H1 (cell line): ENCODE measurements at regions not wholly inside any gene's neighbourhood (a gene's known extent, or its start where the extent isn't known, plus 50 kb on each side); places are given as distances from the start of the nearest gene placed in this dataset.

Experiments
- CTCF ChIA-PET: fragments of 300-600 bp; sonication (Branson Sonifier 250); formaldehyde crosslinking; loops from one replicate; lab custom pipeline; 2021; ENCODE audit not compliant: partially characterized antibody; lab: Charles Lee
- POLR2A ChIA-PET: fragments of 300-600 bp; sonication (Branson Sonifier 250); formaldehyde crosslinking; loops from one replicate; lab custom pipeline; 2021; ENCODE audit warnings: inconsistent platforms; ENCODE audit not compliant: partially characterized antibody; lab: Charles Lee
- DNase-seq, 2 experiments: peaks; one replicate each; pipeline versions ENCODE4 v3.0.0 to v3.0.0-alpha.2; 2010 to 2022; ENCODE audit warnings: low spot score in 2 of 2, low read depth in 1 of 2, mixed read lengths in 1 of 2
- FAIRE-seq: peaks from 2 replicates; lab custom pipeline; 2011; peaks lifted over from hg19 to GRCh38; lab: Jason Lieb, UNC
- H2AFZ ChIP-seq: 2 replicates; pipeline ENCODE4 v1.8.1; 2012; ENCODE audit warnings: low read length, inconsistent platforms
- H2AK5ac ChIP-seq: 2 replicates; pipeline ENCODE4 v1.6.1; 2013; ENCODE audit warnings: low read depth, low read length
- H2BK120ac ChIP-seq: replicated peaks from 2 replicates; pipeline ENCODE3; 2013; ENCODE audit warnings: low read depth, low read length, inconsistent platforms
- H2BK12ac ChIP-seq: 2 replicates; pipeline ENCODE4 v1.6.1; 2013; ENCODE audit warnings: low read depth, low read length
- H2BK15ac ChIP-seq: 2 replicates; pipeline ENCODE4 v1.6.1; 2013; ENCODE audit warnings: low read length
- H2BK20ac ChIP-seq: 2 replicates; pipeline ENCODE4 v1.6.1; 2013; ENCODE audit warnings: low read length
- H2BK5ac ChIP-seq: 2 replicates; pipeline ENCODE4 v1.6.1; 2013; ENCODE audit warnings: low read depth, low read length
- H3K14ac ChIP-seq: 2 replicates; pipeline ENCODE4 v1.6.1; 2013; ENCODE audit warnings: inconsistent platforms; ENCODE audit not compliant: insufficient read length
- H3K18ac ChIP-seq: 2 replicates; pipeline ENCODE4 v1.6.1; 2013; ENCODE audit warnings: low read length; ENCODE audit errors: extremely low read depth
- H3K23ac ChIP-seq: 2 replicates; pipeline ENCODE4 v1.6.1; 2013; ENCODE audit warnings: inconsistent platforms; ENCODE audit not compliant: insufficient read length
- H3K23me2 ChIP-seq: 2 replicates; pipeline ENCODE4 v1.6.1; 2013; ENCODE audit warnings: low read depth, low read length
- H3K27ac ChIP-seq: 2 replicates; pipeline ENCODE4 v1.6.1; 2011; ENCODE audit warnings: low read depth, low read length, inconsistent platforms
- H3K27me3 ChIP-seq, 4 experiments: replicated peaks in 1 of 4; 1 replicate in 1 of 4; 2 replicates in 3 of 4; pipeline versions ENCODE4 v1.6.1 to v1.8.1; 2011 to 2013; ENCODE audit warnings: low read length in 3 of 4, mild to moderate bottlenecking in 3 of 4, inconsistent platforms in 2 of 4, mixed read lengths in 2 of 4, moderate library complexity in 1 of 4; ENCODE audit not compliant: control insufficient read depth in 3 of 4, insufficient read depth in 3 of 4; ENCODE audit errors: extremely low read depth in 1 of 4
- H3K36me3 ChIP-seq, 4 experiments: 2 replicates each; pipeline versions ENCODE4 v1.6.1 to v1.8.1; 2011 to 2013; ENCODE audit warnings: mild to moderate bottlenecking in 4 of 4, low read length in 3 of 4, moderate library complexity in 2 of 4, control low read depth in 1 of 4, inconsistent platforms in 1 of 4; ENCODE audit not compliant: insufficient read depth in 4 of 4, control insufficient read depth in 2 of 4
- H3K4ac ChIP-seq: replicated peaks from 2 replicates; pipeline ENCODE3; 2013; ENCODE audit warnings: low read length, low read depth, mixed read lengths, inconsistent platforms; ENCODE audit not compliant: insufficient read length
- H3K4me1 ChIP-seq, 4 experiments: replicated peaks in 1 of 4; 1 replicate in 1 of 4; 2 replicates in 3 of 4; pipeline versions ENCODE4 v1.6.1 to v1.8.1; 2011 to 2013; ENCODE audit warnings: low read length in 3 of 4, inconsistent platforms in 2 of 4, mixed read lengths in 1 of 4; ENCODE audit not compliant: insufficient read depth in 4 of 4, control insufficient read depth in 3 of 4
- H3K4me2 ChIP-seq, 2 experiments: 2 replicates each; pipeline versions ENCODE4 v1.6.1 to v1.8.1; 2011 to 2013; ENCODE audit warnings: low read depth in 2 of 2, low read length in 2 of 2, control low read depth in 1 of 2, inconsistent platforms in 1 of 2, mild to moderate bottlenecking in 1 of 2; ENCODE audit not compliant: insufficient read depth in 1 of 2
- H3K4me3 ChIP-seq, 4 experiments: fragments of 200-600, 300-600 bp in 1 of 4; sonication (generic), shearing (Covaris generic), sonication (Bioruptor Twin) in 1 of 4; 2 replicates each; pipeline versions ENCODE4 v1.5.1 to v1.8.1; 2011 to 2016; ENCODE audit warnings: low read length in 4 of 4, low read depth in 3 of 4, control low read depth in 2 of 4, inconsistent platforms in 2 of 4, mild to moderate bottlenecking in 2 of 4, mixed read lengths in 1 of 4, moderate library complexity in 1 of 4; ENCODE audit not compliant: insufficient read depth in 2 of 4; ENCODE audit errors: extremely low read depth in 1 of 4
- H3K56ac ChIP-seq: replicated peaks from 2 replicates; pipeline ENCODE3; 2013; ENCODE audit warnings: low read depth, mild to moderate bottlenecking, mixed read lengths, low read length, inconsistent platforms; ENCODE audit not compliant: insufficient read length
- H3K79me1 ChIP-seq: 2 replicates; pipeline ENCODE4 v1.6.1; 2013; ENCODE audit warnings: low read depth, low read length, control low read depth
- H3K79me2 ChIP-seq, 2 experiments: 2 replicates each; pipeline versions ENCODE4 v1.6.1 to v1.8.1; 2012 to 2013; ENCODE audit warnings: low read length in 2 of 2, mild to moderate bottlenecking in 2 of 2, inconsistent platforms in 1 of 2; ENCODE audit not compliant: insufficient read depth in 2 of 2, control insufficient read depth in 1 of 2
- H3K9ac ChIP-seq, 4 experiments: replicated peaks in 1 of 4; 1 replicate in 1 of 4; 2 replicates in 3 of 4; pipeline versions ENCODE4 v1.6.1 to v1.8.1; 2011 to 2013; ENCODE audit warnings: low read depth in 3 of 4, low read length in 3 of 4, control low read depth in 2 of 4, mild to moderate bottlenecking in 2 of 4, moderate library complexity in 2 of 4, inconsistent platforms in 1 of 4; ENCODE audit errors: extremely low read depth in 1 of 4
- H3K9me3 ChIP-seq, 2 experiments: 2 replicates each; pipeline versions ENCODE4 v1.6.1 to v1.8.1; 2012 to 2013; ENCODE audit warnings: mild to moderate bottlenecking in 2 of 2, moderate library complexity in 2 of 2, control low read depth in 1 of 2, inconsistent platforms in 1 of 2, low read depth in 1 of 2, low read length in 1 of 2, mixed read lengths in 1 of 2; ENCODE audit not compliant: insufficient read depth in 2 of 2
- H4K20me1 ChIP-seq, 2 experiments: replicated peaks in 1 of 2; 2 replicates each; pipeline versions ENCODE3 to v1.8.1; 2011 to 2013; ENCODE audit warnings: inconsistent platforms in 2 of 2, low read length in 2 of 2, mild to moderate bottlenecking in 1 of 2; ENCODE audit not compliant: insufficient read depth in 2 of 2, control insufficient read depth in 1 of 2
- H4K5ac ChIP-seq: 2 replicates; pipeline ENCODE4 v1.6.1; 2013; ENCODE audit warnings: low read length, low read depth, mixed read lengths, inconsistent platforms; ENCODE audit not compliant: insufficient read length
- H4K8ac ChIP-seq: 2 replicates; pipeline ENCODE4 v1.8.0; 2013; ENCODE audit warnings: mild to moderate bottlenecking, moderate library complexity, low read length, inconsistent platforms; ENCODE audit not compliant: insufficient read depth; ENCODE audit errors: extremely low read depth
- H4K91ac ChIP-seq: replicated peaks from 2 replicates; pipeline ENCODE3; 2013; ENCODE audit warnings: low read length, mixed read lengths, inconsistent platforms; ENCODE audit not compliant: insufficient read length
- ASH2L ChIP-seq: fragments of 200-600, 300-600 bp; sonication (generic); IDR thresholded peaks from one replicate; pipeline ENCODE4 v1.7.1; 2017; ENCODE audit warnings: low read length
- ATF3 ChIP-seq: IDR thresholded peaks from 2 replicates; pipeline ENCODE4 v1.6.1; 2011; ENCODE audit warnings: low read depth, mild to moderate bottlenecking, low read length; ENCODE audit not compliant: insufficient read depth
- CBX5 ChIP-seq: fragments of 300-800, 300-1000 bp; sonication (generic); IDR thresholded peaks from 2 replicates; pipeline ENCODE4 v1.7.1; 2016; ENCODE audit warnings: antibody characterized with exemption, low read length, low read depth
- CEBPB ChIP-seq: IDR thresholded peaks from 2 replicates; pipeline ENCODE4 v1.6.1; 2012; ENCODE audit warnings: low read depth, low read length
- CREB1 ChIP-seq: IDR thresholded peaks from 2 replicates; pipeline ENCODE4 v1.6.1; 2012; ENCODE audit warnings: inconsistent platforms
- FOSL1 ChIP-seq: IDR thresholded peaks from 2 replicates; pipeline ENCODE4 v1.6.1; 2011; ENCODE audit warnings: mild to moderate bottlenecking, low read depth, low read length, moderate library complexity; ENCODE audit not compliant: insufficient read depth
- HDAC2 ChIP-seq, 2 experiments: fragments of 300-600 bp in 1 of 2; sonication (generic) in 1 of 2; IDR thresholded peaks; 2 replicates each; pipeline ENCODE4 v1.6.1; 2011 to 2012; ENCODE audit warnings: low read depth in 2 of 2, low read length in 2 of 2, mild to moderate bottlenecking in 2 of 2, moderate library complexity in 2 of 2, borderline replicate concordance in 1 of 2, inconsistent platforms in 1 of 2
- JUND ChIP-seq: IDR thresholded peaks from 2 replicates; pipeline ENCODE4 v1.6.1; 2011; ENCODE audit warnings: mild to moderate bottlenecking, improper control_type of control experiment, low read length
- KDM5A ChIP-seq: fragments of 200-600 bp; IDR thresholded peaks from 2 replicates; pipeline ENCODE4 v1.7.1; 2012; ENCODE audit warnings: mild to moderate bottlenecking, low read length, inconsistent platforms, mixed read lengths
- NANOG ChIP-seq: IDR thresholded peaks from 2 replicates; pipeline ENCODE4 v1.6.1; 2011; ENCODE audit warnings: low read length, low read depth, mild to moderate bottlenecking, inconsistent platforms; ENCODE audit not compliant: insufficient read depth, poor library complexity, severe bottlenecking
- POU5F1 ChIP-seq: IDR thresholded peaks from 2 replicates; pipeline ENCODE4 v1.6.1; 2011; ENCODE audit warnings: low read depth, mild to moderate bottlenecking, low read length, moderate library complexity
- RAD21 ChIP-seq, 2 experiments: IDR thresholded peaks in 1 of 2; conservative IDR thresholded peaks in 1 of 2; 2 replicates each; pipeline ENCODE4 v1.6.1; 2011; ENCODE audit warnings: low read depth in 2 of 2, low read length in 2 of 2, improper control_type of control experiment in 1 of 2, inconsistent platforms in 1 of 2, mild to moderate bottlenecking in 1 of 2, moderate library complexity in 1 of 2
- SIRT6 ChIP-seq: IDR thresholded peaks from one replicate; pipeline ENCODE4 v1.7.1; 2012; ENCODE audit warnings: low read length, inconsistent platforms
- SRF ChIP-seq: IDR thresholded peaks from 2 replicates; pipeline ENCODE4 v1.6.1; 2011; ENCODE audit warnings: mild to moderate bottlenecking, low read depth, low read length, moderate library complexity
- TAF1 ChIP-seq: IDR thresholded peaks from 2 replicates; pipeline ENCODE4 v1.6.1; 2011; ENCODE audit warnings: mild to moderate bottlenecking, low read depth, low read length
- WGBS, 2 experiments: shearing (Covaris generic) in 1 of 2; methylation state at CpG; one replicate each; pipeline versions ENCODE4 v1.1.6 to v1.1.7; 2013 to 2015; ENCODE audit warnings: low lambda C conversion rate in 2 of 2, mixed read lengths in 2 of 2, inconsistent platforms in 1 of 2, low coverage in 1 of 2, missing lambda C conversion rate in 1 of 2; ENCODE audit not compliant: insufficient replicate concordance in 2 of 2, insufficient coverage in 1 of 2, insufficient read length in 1 of 2; ENCODE audit errors: extremely low coverage in 1 of 2, missing lambda C conversion rate in 1 of 2; 5-methylcytosine and 5-hydroxymethylcytosine counted together

- Histone ChIP-seq H3K27ac (no peak overlapping the region), H4K5ac (no peak overlapping the region), H2BK120ac (no peak overlapping the region), H3K14ac (no peak overlapping the region), H3K4me3 (no peak overlapping the region), H3K27me3 (no peaks in the 10 kb centered on the region), H2AK5ac (no peak overlapping the region), H4K20me1 (no peaks in the 10 kb centered on the region), H3K4me1 (no peaks in the 10 kb centered on the region), H3K4ac (no peak overlapping the region), H4K91ac (no peak overlapping the region), H3K18ac (no peak overlapping the region), H3K9ac (no peak overlapping the region), H3K4me2 (no peak overlapping the region), H2BK5ac (no peak overlapping the region), H3K79me2 (no peaks in the 10 kb centered on the region), H3K23me2 (no peaks in the 10 kb centered on the region), H3K23ac (no peak overlapping the region), H2BK15ac (no peak overlapping the region), H3K79me1 (no peaks in the 10 kb centered on the region), H3K56ac (no peak overlapping the region), H2BK12ac (no peak overlapping the region), H2BK20ac (no peak overlapping the region), H3K36me3 (no peaks in the 10 kb centered on the region), H4K8ac (no peak overlapping the region), H3K9me3 (no peaks in the 10 kb centered on the region), H2AFZ (no peak overlapping the region)
- DNase-seq (no peak), FAIRE-seq (no peak)
- ChIA-PET CTCF (no interaction called here), POLR2A (no interaction called here)
- WGBS, 2 experiments: 96% methylated on average over 1 of the region's 1 CpG; no CpG with 5 or more reads in 1 of the 2 experiments
- TF ChIP-seq RAD21 (IDR thresholded peaks at IDR 0.05 in 1 of 2, conservative IDR thresholded peaks at IDR 0.05 in 1 of 2; ENCODE audit: low read depth in 2 of 2, low read length in 2 of 2) (no peak), CBX5 (no peak), ATF3 (no peak), CEBPB (no peak), FOSL1 (no peak), HDAC2 (IDR thresholded peaks at IDR 0.05; ENCODE audit: borderline replicate concordance in 1 of 2, low read depth in 2 of 2, low read length in 2 of 2) (no peak), ASH2L (no peak), KDM5A (no peak), SIRT6 (no peak), POU5F1 (no peak), JUND (no peak), CREB1 (no peak), TAF1 (no peak), NANOG (no peak), SRF (no peak)
Observed at GRCh38 chr21:14300074-14300473, 82.9 kb downstream of the HSPA13 start.
